ES-I3 (cell line): ENCODE measurements at regions not wholly inside any gene's neighbourhood (a gene's known extent, or its start where the extent isn't known, plus 50 kb on each side); places are given as distances from the start of the nearest gene placed in this dataset.

Experiments
- H3K36me3 ChIP-seq: 2 replicates; pipeline ENCODE4 v1.6.1; 2013; ENCODE audit warnings: mild to moderate bottlenecking, low read length, control low read depth, moderate library complexity; ENCODE audit not compliant: insufficient read depth
- H3K4me1 ChIP-seq: 2 replicates; pipeline ENCODE4 v1.6.1; 2013; ENCODE audit warnings: mild to moderate bottlenecking, control low read depth, low read length; ENCODE audit not compliant: insufficient read depth
- H3K9ac ChIP-seq: 2 replicates; pipeline ENCODE4 v1.6.1; 2013; ENCODE audit warnings: low read depth, mild to moderate bottlenecking, low read length, moderate library complexity
- H3K9me3 ChIP-seq: 2 replicates; pipeline ENCODE4 v1.6.1; 2013; ENCODE audit warnings: mild to moderate bottlenecking, low read length, moderate library complexity; ENCODE audit not compliant: control insufficient read depth, insufficient read depth

- Histone ChIP-seq H3K9me3 (no peaks in the 10 kb centered on the region), H3K36me3 (no peaks in the 10 kb centered on the region), H3K9ac (no peak overlapping the region), H3K4me1 (no peaks in the 10 kb centered on the region)
Measured at GRCh38 chr2:103155308-103155707, 393.5 kb downstream of the TMEM182 start.

- Histone ChIP-seq H3K4me1 (no peaks in the 10 kb centered on the region), H3K9ac (no peak overlapping the region), H3K9me3 (no peaks in the 10 kb centered on the region), H3K36me3 (no peaks in the 10 kb centered on the region)
Measured at GRCh38 chr2:103159018-103159417, 397.2 kb downstream of the TMEM182 start.

- no peaks in the 10 kb centered on the region for H3K4me1 ChIP-seq
- no peaks in the 10 kb centered on the region for H3K9me3 ChIP-seq
- no peaks in the 10 kb centered on the region for H3K36me3 ChIP-seq
- H3K9ac ChIP-seq = no peak overlapping the region
Measured at GRCh38 chr2:103161456-103162289, 399.8 kb downstream of the TMEM182 start.

- Histone ChIP-seq H3K9me3 (no peaks in the 10 kb centered on the region), H3K36me3 (no peaks in the 10 kb centered on the region), H3K4me1 (no peaks in the 10 kb centered on the region), H3K9ac (no peak overlapping the region)
Measured at GRCh38 chr2:103164748-103165147, 402.9 kb downstream of the TMEM182 start.

- H3K36me3 ChIP-seq = no peaks in the 10 kb centered on the region
- no peaks in the 10 kb centered on the region for H3K4me1 ChIP-seq
- no peak overlapping the region for H3K9ac ChIP-seq
- no peaks in the 10 kb centered on the region for H3K9me3 ChIP-seq
Measured at GRCh38 chr2:103165836-103166235, 404.0 kb downstream of the TMEM182 start.

GRCh38 chr2:103166456-103167324, 404.9 kb downstream of the TMEM182 start:
- no peaks in the 10 kb centered on the region for H3K9me3 ChIP-seq
- H3K4me1 ChIP-seq = no peaks in the 10 kb centered on the region
- H3K9ac ChIP-seq = no peak overlapping the region
- H3K36me3 ChIP-seq = no peaks in the 10 kb centered on the region

- H3K9ac ChIP-seq = no peak overlapping the region
- no peaks in the 10 kb centered on the region for H3K4me1 ChIP-seq
- no peaks in the 10 kb centered on the region for H3K36me3 ChIP-seq
- no peaks in the 10 kb centered on the region for H3K9me3 ChIP-seq
Measured at GRCh38 chr2:103167599-103167998, 405.8 kb downstream of the TMEM182 start.

GRCh38 chr2:103169861-103170260, 408.0 kb downstream of the TMEM182 start:
- Histone ChIP-seq H3K4me1 (no peaks in the 10 kb centered on the region), H3K9ac (no peak overlapping the region), H3K9me3 (no peaks in the 10 kb centered on the region), H3K36me3 (no peaks in the 10 kb centered on the region)

GRCh38 chr2:103172821-103173220, 411.0 kb downstream of the TMEM182 start:
- H3K9me3 ChIP-seq = no peaks in the 10 kb centered on the region
- H3K36me3 ChIP-seq = no peaks in the 10 kb centered on the region

GRCh38 chr2:103174711-103175110, 412.9 kb downstream of the TMEM182 start:
- Histone ChIP-seq H3K4me1 (no peaks in the 10 kb centered on the region), H3K9me3 (no peaks in the 10 kb centered on the region), H3K9ac (no peak overlapping the region), H3K36me3 (no peaks in the 10 kb centered on the region)

More at GRCh38 chr2:103172821-103173220, 411.0 kb downstream of the TMEM182 start:
- no peaks in the 10 kb centered on the region for H3K4me1 ChIP-seq
- H3K9ac ChIP-seq = no peak overlapping the region

GRCh38 chr2:103176294-103176915, 414.6 kb downstream of the TMEM182 start:
- Histone ChIP-seq H3K4me1 (no peaks in the 10 kb centered on the region), H3K36me3 (no peaks in the 10 kb centered on the region), H3K9me3 (no peaks in the 10 kb centered on the region), H3K9ac (no peak overlapping the region)

GRCh38 chr2:103179798-103180197, 418.0 kb downstream of the TMEM182 start:
- no peaks in the 10 kb centered on the region for H3K36me3 ChIP-seq
- H3K9ac ChIP-seq = no peak overlapping the region
- H3K9me3 ChIP-seq = no peaks in the 10 kb centered on the region
- H3K4me1 ChIP-seq = no peaks in the 10 kb centered on the region

GRCh38 chr2:103183061-103183460, 421.2 kb downstream of the TMEM182 start:
- no peaks in the 10 kb centered on the region for H3K9me3 ChIP-seq

GRCh38 chr2:103196802-103197201, 435.0 kb downstream of the TMEM182 start:
- Histone ChIP-seq H3K4me1 (no peaks in the 10 kb centered on the region), H3K36me3 (no peaks in the 10 kb centered on the region), H3K9me3 (no peaks in the 10 kb centered on the region), H3K9ac (no peak overlapping the region)

More at GRCh38 chr2:103183061-103183460, 421.2 kb downstream of the TMEM182 start:
- Histone ChIP-seq H3K36me3 (no peaks in the 10 kb centered on the region), H3K9ac (no peak overlapping the region), H3K4me1 (no peaks in the 10 kb centered on the region)
